IgD-negative memory B cell (primary cell): ENCODE measurements at regions not wholly inside any gene's neighbourhood (a gene's known extent, or its start where the extent isn't known, plus 50 kb on each side); places are given as distances from the start of the nearest gene placed in this dataset.
"Not testable (repeated sequence)": the region's sequence is repeated elsewhere in the genome, so short reads cannot be mapped to it uniquely, and the experiment has no call there.

ENCODE experiments used
- H3K27ac Mint-ChIP-seq, 3 donors: one replicate each; pipeline ENCODE4 v1.8.0; 2020 to 2022; ENCODE audit warnings: mild to moderate bottlenecking in 3 of 3, mixed read lengths in 3 of 3, moderate library complexity in 1 of 3
- H3K27me3 Mint-ChIP-seq: one replicate; pipeline ENCODE4 v1.8.0; 2021; ENCODE audit warnings: mixed read lengths
- H3K36me3 Mint-ChIP-seq: one replicate; pipeline ENCODE4 v1.8.0; 2020; ENCODE audit warnings: mild to moderate bottlenecking, mixed read lengths
- H3K4me1 Mint-ChIP-seq, 3 donors: one replicate each; pipeline ENCODE4 v1.8.0; 2020 to 2022; ENCODE audit warnings: mixed read lengths in 3 of 3, mild to moderate bottlenecking in 1 of 3
- H3K4me3 Mint-ChIP-seq, 4 donors: one replicate each; pipeline ENCODE4 v1.8.0; 2020 to 2022; ENCODE audit warnings: mild to moderate bottlenecking in 4 of 4, mixed read lengths in 4 of 4, moderate library complexity in 3 of 4
- H3K9me3 Mint-ChIP-seq, 3 donors: one replicate each; pipeline ENCODE4 v1.8.0; 2020 to 2021; ENCODE audit warnings: mixed read lengths in 3 of 3, mild to moderate bottlenecking in 1 of 3

DNA sequence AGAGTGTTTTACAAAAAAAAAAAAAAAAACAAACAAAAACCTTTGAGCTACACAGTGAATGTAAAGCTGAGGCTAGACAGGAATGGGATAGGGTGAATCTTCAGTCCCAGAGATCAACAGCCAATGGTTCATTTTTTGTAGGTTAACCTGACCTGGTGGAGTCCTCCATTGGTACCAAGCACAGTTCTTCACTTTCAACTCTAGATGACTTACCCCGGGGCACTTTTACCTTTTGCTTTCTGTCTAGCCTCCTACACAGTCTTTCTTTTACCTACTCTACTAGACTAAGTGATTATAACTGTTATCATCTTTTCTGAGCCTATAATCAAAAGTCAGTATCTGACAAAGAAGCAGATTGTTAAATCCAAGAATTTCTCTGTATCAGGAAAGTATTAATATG, 50.9 kb downstream of the ANXA2R start:
- Mint-ChIP-seq H3K9me3 (peaks cover 0 to 4% (median 0%) of the 10 kb centered on the region in 3 donors), H3K36me3 (peaks cover 3% of the 10 kb centered on the region), H3K4me1 (peaks cover 23 to 38% (median 30%) of the 10 kb centered on the region in 3 donors), H3K27ac (peak overlapping the region; percentile 27 to 100 (median 100)), H3K27me3 (no peaks in the 10 kb centered on the region), H3K4me3 (peak overlapping the region; percentile 57 to 98 (median 76))

DNA sequence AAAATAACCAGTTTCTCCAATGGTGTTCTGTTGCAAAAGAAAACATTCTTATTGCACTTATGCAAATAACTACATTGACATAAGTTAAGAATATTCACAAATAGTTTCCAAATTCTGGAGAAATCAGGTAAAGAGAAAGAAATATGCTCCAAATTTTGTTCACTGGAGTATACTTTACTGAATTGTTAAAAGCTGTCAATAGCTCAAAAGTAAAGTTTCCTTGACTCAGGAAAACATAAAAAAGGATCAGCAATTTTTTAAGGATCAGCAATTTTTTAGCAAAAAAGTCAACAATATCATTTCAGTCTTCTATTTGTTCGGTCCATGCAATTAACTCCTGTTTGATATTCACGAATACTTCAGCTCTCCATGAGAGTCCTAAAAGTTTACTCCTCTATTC, 51.6 kb downstream of the ANXA2R start:
- H3K9me3 Mint-ChIP-seq, result peaks cover 0 to 4% (median 0%) of the 10 kb centered on the region in 3 donors
- H3K36me3 Mint-ChIP-seq, result peaks cover 3% of the 10 kb centered on the region
- H3K27ac Mint-ChIP-seq, result peak overlapping the region in 1 of 3 donors; percentile 19
- H3K4me1 Mint-ChIP-seq, result peaks cover 23 to 33% (median 30%) of the 10 kb centered on the region in 3 donors
- peak overlapping the region in 2 of 4 donors; percentile 82 to 98 for H3K4me3 Mint-ChIP-seq
- no peaks in the 10 kb centered on the region for H3K27me3 Mint-ChIP-seq

DNA sequence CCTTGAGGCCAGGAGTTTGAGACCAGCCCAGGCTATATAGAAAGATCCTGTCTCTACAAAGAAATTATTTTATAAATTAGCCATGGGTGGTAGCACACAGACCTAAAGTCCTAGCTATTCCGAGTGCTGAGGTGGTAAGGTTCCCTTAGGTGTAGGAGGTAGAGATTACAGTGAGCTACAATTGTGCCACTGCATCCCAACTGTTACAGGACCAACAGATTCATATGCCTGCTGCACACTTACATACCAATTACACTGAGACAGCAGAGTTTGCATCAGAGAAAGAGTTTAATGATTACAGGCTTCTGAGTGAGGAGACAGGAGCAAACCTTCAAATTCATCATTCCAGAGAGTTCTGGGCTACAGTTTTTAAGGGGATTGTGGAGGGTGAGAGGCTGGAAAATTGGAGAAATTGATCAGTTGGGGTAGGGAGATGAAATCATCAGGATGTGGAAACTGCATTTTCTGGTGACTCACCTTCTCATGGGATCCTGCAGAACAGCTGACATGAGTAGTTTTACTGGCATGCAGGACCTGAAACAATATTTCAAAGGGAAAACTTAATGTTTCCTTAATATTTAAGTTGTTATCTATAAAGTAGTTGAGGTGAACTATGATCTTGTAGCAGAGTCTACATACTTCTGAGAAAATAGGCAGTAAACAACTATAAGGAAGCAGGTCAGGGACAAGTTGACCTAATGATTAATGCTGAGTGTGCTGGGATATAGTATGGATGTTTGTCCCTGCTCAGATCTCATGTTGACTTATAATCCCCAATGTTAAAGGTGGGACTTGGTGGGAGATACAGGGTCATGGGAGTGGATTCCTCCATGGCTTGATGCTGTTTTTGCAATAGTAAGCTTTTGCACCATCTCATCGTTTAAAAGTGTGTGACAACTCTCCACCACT, 54.7 kb downstream of the ANXA2R start:
- no peak overlapping the region for H3K4me3 Mint-ChIP-seq
- H3K27ac Mint-ChIP-seq, result no peak overlapping the region
- H3K9me3 Mint-ChIP-seq, result peaks cover 0 to 2% (median 0%) of the 10 kb centered on the region in 3 donors
- H3K27me3 Mint-ChIP-seq, result no peaks in the 10 kb centered on the region
- peaks cover 12 to 21% (median 19%) of the 10 kb centered on the region in 3 donors for H3K4me1 Mint-ChIP-seq
- no peaks in the 10 kb centered on the region for H3K36me3 Mint-ChIP-seq

DNA sequence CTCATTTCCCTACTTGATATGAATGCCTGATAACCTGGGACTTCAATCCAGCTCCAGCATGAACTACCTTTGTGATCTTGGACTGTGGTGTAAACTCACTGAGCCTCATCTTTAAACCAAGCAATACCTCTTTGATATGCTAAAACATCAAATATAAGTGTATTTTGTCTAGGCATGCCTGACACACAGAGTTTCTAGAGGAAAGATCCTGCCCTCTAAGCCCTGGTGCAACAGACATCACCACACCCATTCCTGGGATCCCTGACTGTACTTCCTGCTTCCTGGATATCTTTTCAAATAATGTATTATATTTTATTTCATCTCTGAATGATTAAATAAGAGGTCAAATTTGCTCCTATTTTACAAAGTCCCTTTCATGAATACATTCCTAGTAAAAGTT, 55.8 kb downstream of the ANXA2R start:
- H3K4me1 Mint-ChIP-seq, result peaks cover 4 to 13% (median 13%) of the 10 kb centered on the region in 3 donors
- H3K36me3 Mint-ChIP-seq, result no peaks in the 10 kb centered on the region
- H3K4me3 Mint-ChIP-seq, result no peak overlapping the region
- no peaks in the 10 kb centered on the region for H3K27me3 Mint-ChIP-seq
- H3K9me3 Mint-ChIP-seq, result no peaks in the 10 kb centered on the region
- no peak overlapping the region for H3K27ac Mint-ChIP-seq

DNA sequence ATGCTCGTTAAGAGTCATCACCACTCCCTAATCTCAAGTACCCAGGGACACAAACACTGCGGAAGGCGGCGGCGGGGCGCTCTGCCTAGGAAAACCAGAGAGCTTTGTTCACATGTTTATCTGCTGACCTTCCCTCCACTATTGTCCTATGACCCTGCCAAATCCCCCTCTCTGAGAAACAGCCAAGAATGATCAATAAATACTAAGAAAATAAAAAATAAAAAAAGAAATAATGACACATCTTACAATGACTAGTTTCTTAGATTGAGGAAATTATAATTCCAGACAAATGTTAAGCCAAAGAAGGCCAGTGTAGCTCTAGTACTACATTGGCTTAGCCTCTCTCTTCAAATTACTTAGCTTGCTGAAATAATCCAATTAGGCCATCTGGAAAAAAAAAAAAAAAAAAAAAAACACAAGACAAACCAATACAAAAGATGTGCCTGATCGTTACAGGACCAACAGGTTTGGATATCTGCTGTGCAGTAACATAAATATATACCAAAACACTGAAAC, 58.0 kb downstream of the ANXA2R start:
- H3K4me3 Mint-ChIP-seq, result no peak overlapping the region
- H3K27ac Mint-ChIP-seq, result no peak overlapping the region
- no peaks in the 10 kb centered on the region for H3K36me3 Mint-ChIP-seq
- peaks cover 2 to 4% (median 3%) of the 10 kb centered on the region in 3 donors for H3K4me1 Mint-ChIP-seq
- no peaks in the 10 kb centered on the region for H3K27me3 Mint-ChIP-seq
- H3K9me3 Mint-ChIP-seq, result no peaks in the 10 kb centered on the region

DNA sequence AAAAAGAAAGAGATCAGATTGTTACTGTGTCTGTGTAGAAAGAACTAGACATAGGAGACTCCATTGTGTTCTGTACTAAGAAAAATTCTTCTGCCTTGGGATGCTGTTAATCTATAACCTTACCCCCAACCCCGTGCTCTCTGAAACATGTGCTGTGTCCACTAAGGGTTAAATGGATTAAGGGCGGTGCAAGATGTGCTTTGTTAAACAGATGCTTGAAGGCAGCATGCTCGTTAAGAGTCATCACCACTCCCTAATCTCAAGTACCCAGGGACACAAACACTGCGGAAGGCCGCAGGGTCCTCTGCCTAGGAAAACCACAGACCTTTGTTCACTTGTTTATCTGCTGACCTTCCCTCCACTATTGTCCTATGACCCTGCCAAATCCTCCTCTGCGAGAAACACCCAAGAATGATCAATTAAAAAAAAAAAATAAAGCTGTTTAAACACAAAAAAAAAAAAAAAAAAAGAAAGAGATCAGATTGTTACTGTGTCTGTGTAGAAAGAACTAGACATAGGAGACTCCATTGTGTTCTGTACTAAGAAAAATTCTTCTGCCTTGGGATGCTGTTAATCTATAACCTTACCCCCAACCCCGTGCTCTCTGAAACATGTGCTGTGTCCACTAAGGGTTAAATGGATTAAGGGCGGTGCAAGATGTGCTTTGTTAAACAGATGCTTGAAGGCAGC, 58.6 kb downstream of the ANXA2R start:
- H3K27ac Mint-ChIP-seq, H3K36me3 Mint-ChIP-seq, H3K27me3 Mint-ChIP-seq, H3K9me3 Mint-ChIP-seq, H3K4me3 Mint-ChIP-seq, H3K4me1 Mint-ChIP-seq: not testable (repeated sequence)

DNA sequence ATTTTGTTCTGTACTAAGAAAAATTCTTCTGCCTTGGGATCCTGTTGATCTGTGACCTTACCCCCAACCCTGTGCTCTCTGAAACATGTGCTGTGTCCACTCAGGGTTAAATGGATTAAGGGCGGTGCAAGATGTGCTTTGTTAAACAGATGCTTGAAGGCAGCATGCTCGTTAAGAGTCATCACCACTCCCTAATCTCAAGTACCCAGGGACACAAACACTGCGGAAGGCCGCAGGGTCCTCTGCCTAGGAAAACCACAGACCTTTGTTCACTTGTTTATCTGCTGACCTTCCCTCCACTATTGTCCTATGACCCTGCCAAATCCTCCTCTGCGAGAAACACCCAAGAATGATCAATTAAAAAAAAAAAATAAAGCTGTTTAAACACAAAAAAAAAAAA, 59.1 kb downstream of the ANXA2R start:
- not testable (repeated sequence) for H3K27ac Mint-ChIP-seq, H3K27me3 Mint-ChIP-seq, H3K4me1 Mint-ChIP-seq, H3K36me3 Mint-ChIP-seq, H3K9me3 Mint-ChIP-seq, H3K4me3 Mint-ChIP-seq

- not testable (repeated sequence) for H3K4me3 Mint-ChIP-seq, H3K27me3 Mint-ChIP-seq, H3K9me3 Mint-ChIP-seq, H3K4me1 Mint-ChIP-seq, H3K27ac Mint-ChIP-seq, H3K36me3 Mint-ChIP-seq
These were observed 59.7 kb downstream of the ANXA2R start for GRCh38 chr5:42980391-42980790.

- not testable (repeated sequence) for H3K27ac Mint-ChIP-seq, H3K4me3 Mint-ChIP-seq, H3K4me1 Mint-ChIP-seq, H3K36me3 Mint-ChIP-seq, H3K27me3 Mint-ChIP-seq, H3K9me3 Mint-ChIP-seq
These were observed 60.9 kb downstream of the ANXA2R start for GRCh38 chr5:42979242-42979641.

- H3K4me3 Mint-ChIP-seq, result no peak overlapping the region
- no peaks in the 10 kb centered on the region for H3K27me3 Mint-ChIP-seq
- H3K27ac Mint-ChIP-seq, result peak overlapping the region in 1 of 3 donors; percentile 17
- peaks cover 0 to 4% (median 3%) of the 10 kb centered on the region in 3 donors for H3K9me3 Mint-ChIP-seq
- H3K4me1 Mint-ChIP-seq, result no peaks in the 10 kb centered on the region
- H3K36me3 Mint-ChIP-seq, result peaks cover 6% of the 10 kb centered on the region
These were observed 65.6 kb downstream of the ANXA2R start for GRCh38 chr5:42974536-42974935.

DNA sequence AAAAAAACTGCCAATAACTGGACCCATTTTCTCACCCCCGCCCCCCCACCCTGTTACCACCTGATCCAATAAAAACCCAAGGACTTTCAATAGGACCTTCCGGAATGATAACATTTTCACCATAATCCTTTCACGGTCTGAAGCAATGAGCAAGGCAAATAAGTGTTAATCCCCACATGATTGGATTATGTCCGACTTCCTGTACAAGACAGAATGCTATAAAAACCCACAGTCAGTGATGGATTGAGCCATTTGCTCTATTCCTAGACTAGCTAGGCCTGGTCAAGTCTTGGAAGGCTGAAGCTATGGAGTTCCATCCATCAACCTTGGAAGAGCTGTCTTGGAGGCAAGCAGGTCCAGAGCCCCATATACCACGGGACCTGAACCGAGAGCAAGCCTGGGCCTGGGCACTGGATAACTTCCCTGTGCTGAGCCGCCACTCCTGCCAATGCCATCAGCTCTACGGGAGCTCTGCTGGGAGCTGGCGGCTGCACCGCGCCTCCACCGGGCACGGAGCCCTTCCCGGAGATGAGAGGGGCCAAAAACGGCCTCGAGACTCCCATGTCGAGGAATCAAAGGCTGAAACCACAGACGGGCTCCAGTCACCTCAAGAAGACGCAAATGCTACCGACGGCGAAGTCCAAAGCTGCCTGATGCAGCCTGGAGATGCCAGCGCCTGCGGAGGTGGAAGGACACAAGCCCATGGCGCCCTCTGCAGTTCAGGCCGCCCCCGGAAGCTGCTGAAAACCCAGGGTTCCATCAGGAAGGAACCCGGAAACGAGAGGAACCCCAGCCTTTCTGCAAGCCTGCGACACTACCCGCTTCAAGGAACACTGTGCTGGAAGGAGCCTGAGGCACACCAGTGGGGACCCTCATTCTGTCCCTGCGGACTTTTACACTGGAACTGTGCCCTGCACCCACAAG, 69.2 kb downstream of the ANXA2R start:
- no peaks in the 10 kb centered on the region for H3K27me3 Mint-ChIP-seq
- peaks cover 0 to 4% (median 3%) of the 10 kb centered on the region in 3 donors for H3K9me3 Mint-ChIP-seq
- H3K36me3 Mint-ChIP-seq, result peaks cover 6% of the 10 kb centered on the region
- no peak overlapping the region for H3K27ac Mint-ChIP-seq
- no peak overlapping the region for H3K4me3 Mint-ChIP-seq
- no peaks in the 10 kb centered on the region for H3K4me1 Mint-ChIP-seq

DNA sequence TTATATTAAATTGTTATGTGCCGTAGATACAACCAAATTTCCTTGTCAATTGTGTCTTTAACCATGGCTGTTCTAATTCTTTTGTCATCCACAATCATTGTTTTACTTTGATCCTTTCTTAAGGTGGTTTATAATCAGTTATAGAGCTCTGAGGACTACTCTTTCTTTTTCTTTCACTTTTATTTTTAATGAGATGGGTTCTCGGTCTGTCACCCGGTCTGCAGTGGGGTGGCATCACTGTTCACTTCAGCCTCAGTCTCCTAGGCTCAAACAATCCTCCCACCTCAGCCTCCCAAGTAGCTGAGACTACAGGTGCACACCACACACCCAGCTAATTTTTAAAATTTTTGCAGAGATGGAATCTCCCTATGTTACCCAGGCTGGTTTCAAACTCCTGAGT, 74.2 kb downstream of the ANXA2R start:
- H3K9me3 Mint-ChIP-seq, result no peaks in the 10 kb centered on the region
- no peak overlapping the region for H3K27ac Mint-ChIP-seq
- H3K4me1 Mint-ChIP-seq, result peaks cover 0 to 9% (median 0%) of the 10 kb centered on the region in 3 donors
- H3K27me3 Mint-ChIP-seq, result no peaks in the 10 kb centered on the region
- no peak overlapping the region for H3K4me3 Mint-ChIP-seq
- H3K36me3 Mint-ChIP-seq, result no peaks in the 10 kb centered on the region

- H3K4me1 Mint-ChIP-seq, result peaks cover 2 to 9% (median 2%) of the 10 kb centered on the region in 3 donors
- H3K27me3 Mint-ChIP-seq, result no peaks in the 10 kb centered on the region
- no peaks in the 10 kb centered on the region for H3K9me3 Mint-ChIP-seq
- H3K4me3 Mint-ChIP-seq, result no peak overlapping the region
- H3K27ac Mint-ChIP-seq, result no peak overlapping the region
- H3K36me3 Mint-ChIP-seq, result no peaks in the 10 kb centered on the region
These were observed 76.7 kb downstream of the ANXA2R start for GRCh38 chr5:42963412-42963811.

DNA sequence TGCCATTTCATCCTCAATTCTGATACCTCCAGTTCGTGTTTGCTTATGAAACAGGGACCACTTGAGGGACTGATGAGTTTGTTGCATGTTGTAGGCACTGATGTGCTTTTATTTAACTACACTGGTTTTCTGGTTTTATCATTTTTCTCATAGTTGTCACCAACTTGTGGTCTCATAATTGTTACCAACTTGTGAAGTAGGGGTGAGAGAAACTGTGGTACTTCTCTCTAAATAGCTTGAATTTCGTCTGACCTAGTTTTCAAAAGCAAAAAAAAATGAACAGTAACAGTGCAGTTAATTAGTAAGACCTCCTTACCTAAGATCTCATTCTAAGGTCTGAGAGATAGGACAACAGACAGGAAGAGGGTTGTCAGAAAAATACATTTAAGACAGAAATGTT, 78.0 kb downstream of the ANXA2R start:
- Mint-ChIP-seq H3K36me3 (no peaks in the 10 kb centered on the region), H3K4me1 (peaks cover 2 to 9% (median 2%) of the 10 kb centered on the region in 3 donors), H3K9me3 (no peaks in the 10 kb centered on the region), H3K4me3 (no peak overlapping the region), H3K27ac (no peak overlapping the region), H3K27me3 (no peaks in the 10 kb centered on the region)

DNA sequence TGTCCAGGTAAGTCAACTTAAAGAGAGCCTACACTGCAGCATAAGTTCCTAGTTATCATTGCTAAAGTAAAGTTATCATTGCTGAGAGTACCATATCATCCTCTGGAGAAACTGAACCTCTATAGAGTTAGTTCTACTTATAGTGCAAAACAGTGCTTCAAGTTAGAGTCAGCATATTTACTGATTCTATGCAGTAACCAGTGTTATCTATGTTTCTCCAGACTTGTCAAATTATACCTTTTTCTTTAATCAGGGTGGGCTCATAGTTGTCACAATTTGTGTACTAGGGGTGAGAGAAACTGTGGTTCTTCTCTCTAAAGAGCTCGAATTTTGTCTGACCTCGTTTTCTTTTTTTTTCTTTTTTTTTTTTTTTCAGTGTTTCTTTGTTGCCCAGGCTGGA, 79.6 kb downstream of the ANXA2R start:
- Mint-ChIP-seq H3K4me1 (peaks cover 2 to 9% (median 2%) of the 10 kb centered on the region in 3 donors), H3K27me3 (no peaks in the 10 kb centered on the region), H3K36me3 (no peaks in the 10 kb centered on the region), H3K9me3 (no peaks in the 10 kb centered on the region), H3K27ac (no peak overlapping the region), H3K4me3 (no peak overlapping the region)
